ENCODE measurements at regions not wholly inside any gene's neighbourhood (a gene's known extent, or its start where the extent isn't known, plus 50 kb on each side); places are given as distances from the start of the nearest gene placed in this dataset.

- TF ChIP-seq CTCF (conservative IDR thresholded peaks at IDR 0.05; ENCODE audit: low read length) (no peak), EZH2phosphoT487 (IDR thresholded peaks at IDR 0.05; ENCODE audit: borderline replicate concordance, low read depth, low read length) (no peak)
These were observed 436.3 kb downstream of the DYNC2H1 start for GRCh38 chr11:103545551-103545950.

Data from OCI-LY7 (cell line).